ENCODE measurements at regions not wholly inside any gene's neighbourhood (a gene's known extent, or its start where the extent isn't known, plus 50 kb on each side); places are given as distances from the start of the nearest gene placed in this dataset.

DNA sequence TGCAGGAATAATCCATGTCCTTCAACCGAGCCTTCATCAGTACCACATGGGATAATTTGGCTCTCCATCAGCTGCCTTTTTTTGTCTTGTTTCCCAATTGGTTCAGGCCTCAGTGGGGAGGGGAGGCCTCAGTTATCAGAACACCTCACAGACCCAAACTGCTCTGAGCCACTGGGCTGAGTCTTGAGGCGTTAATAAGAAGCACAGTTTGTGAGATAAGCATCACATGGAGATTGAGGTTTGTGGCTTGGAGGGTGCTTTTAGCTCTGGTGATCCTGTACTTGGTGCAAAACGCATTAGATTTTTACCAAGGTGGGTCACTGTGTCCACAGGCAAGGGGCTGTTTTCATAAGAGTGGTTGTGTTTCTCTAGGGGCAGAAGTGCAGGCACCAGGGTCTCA, 82.8 kb upstream of the HPF1 start:
- TF ChIP-seq, protein P1, sequence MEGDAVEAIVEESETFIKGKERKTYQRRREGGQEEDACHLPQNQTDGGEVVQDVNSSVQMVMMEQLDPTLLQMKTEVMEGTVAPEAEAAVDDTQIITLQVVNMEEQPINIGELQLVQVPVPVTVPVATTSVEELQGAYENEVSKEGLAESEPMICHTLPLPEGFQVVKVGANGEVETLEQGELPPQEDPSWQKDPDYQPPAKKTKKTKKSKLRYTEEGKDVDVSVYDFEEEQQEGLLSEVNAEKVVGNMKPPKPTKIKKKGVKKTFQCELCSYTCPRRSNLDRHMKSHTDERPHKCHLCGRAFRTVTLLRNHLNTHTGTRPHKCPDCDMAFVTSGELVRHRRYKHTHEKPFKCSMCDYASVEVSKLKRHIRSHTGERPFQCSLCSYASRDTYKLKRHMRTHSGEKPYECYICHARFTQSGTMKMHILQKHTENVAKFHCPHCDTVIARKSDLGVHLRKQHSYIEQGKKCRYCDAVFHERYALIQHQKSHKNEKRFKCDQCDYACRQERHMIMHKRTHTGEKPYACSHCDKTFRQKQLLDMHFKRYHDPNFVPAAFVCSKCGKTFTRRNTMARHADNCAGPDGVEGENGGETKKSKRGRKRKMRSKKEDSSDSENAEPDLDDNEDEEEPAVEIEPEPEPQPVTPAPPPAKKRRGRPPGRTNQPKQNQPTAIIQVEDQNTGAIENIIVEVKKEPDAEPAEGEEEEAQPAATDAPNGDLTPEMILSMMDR (conservative IDR thresholded peaks at IDR 0.05; ENCODE audit: low read length) = no peak
- TF ChIP-seq EZH2phosphoT487 (IDR thresholded peaks at IDR 0.05; ENCODE audit: borderline replicate concordance, low read depth, low read length) = no peak

Data from OCI-LY7 (cell line).